Trophoblast cell (in vitro differentiated cells and primary cell): ENCODE measurements at regions not wholly inside any gene's neighbourhood (a gene's known extent, or its start where the extent isn't known, plus 50 kb on each side); places are given as distances from the start of the nearest gene placed in this dataset.

ENCODE experiments used
- DNase-seq, 2 donors: peaks; one replicate each; pipeline ENCODE4 v3.0.0-alpha.2; 2016
- H2AFZ ChIP-seq: 2 replicates; pipeline ENCODE4 v1.6.1; 2013; ENCODE audit warnings: low read length, moderate library complexity, mild to moderate bottlenecking; ENCODE audit not compliant: insufficient read depth, poor library complexity
- H2AK5ac ChIP-seq: 2 replicates; pipeline ENCODE4 v1.6.1; 2013; ENCODE audit warnings: mild to moderate bottlenecking, low read length
- H2BK120ac ChIP-seq: 2 replicates; pipeline ENCODE4 v1.6.1; 2013; ENCODE audit warnings: low read length, mild to moderate bottlenecking, moderate library complexity; ENCODE audit not compliant: insufficient read depth, poor library complexity
- H2BK12ac ChIP-seq: 2 replicates; pipeline ENCODE4 v1.6.1; 2013; ENCODE audit warnings: mild to moderate bottlenecking, low read length, moderate library complexity
- H2BK5ac ChIP-seq: 2 replicates; pipeline ENCODE4 v1.6.1; 2013; ENCODE audit warnings: low read length, low read depth, moderate library complexity, mild to moderate bottlenecking; ENCODE audit not compliant: poor library complexity
- H3K14ac ChIP-seq: 2 replicates; pipeline ENCODE4 v1.6.1; 2013; ENCODE audit warnings: mild to moderate bottlenecking, low read length
- H3K18ac ChIP-seq: 2 replicates; pipeline ENCODE4 v1.6.1; 2013; ENCODE audit warnings: mild to moderate bottlenecking, low read length
- H3K23ac ChIP-seq: 2 replicates; pipeline ENCODE4 v1.6.1; 2013; ENCODE audit warnings: low read length
- H3K27ac ChIP-seq: 2 replicates; pipeline ENCODE4 v1.5.1; 2013; ENCODE audit warnings: low read depth, mild to moderate bottlenecking, inconsistent platforms, low read length, moderate library complexity
- H3K27me3 ChIP-seq: 2 replicates; pipeline ENCODE4 v1.6.1; 2013; ENCODE audit warnings: inconsistent platforms, mild to moderate bottlenecking, low read length, moderate library complexity; ENCODE audit not compliant: insufficient read depth
- H3K36me3 ChIP-seq, 2 experiments: 1 replicate in 1 of 2; 2 replicates in 1 of 2; pipeline ENCODE4 v1.6.1; 2013; ENCODE audit warnings: low read length in 2 of 2, mild to moderate bottlenecking in 2 of 2, moderate library complexity in 1 of 2; ENCODE audit not compliant: insufficient read depth in 2 of 2, control insufficient read depth in 1 of 2
- H3K4ac ChIP-seq: 2 replicates; pipeline ENCODE4 v1.6.1; 2013; ENCODE audit warnings: low read depth, mild to moderate bottlenecking, low read length, moderate library complexity
- H3K4me1 ChIP-seq, 2 experiments: 1 replicate in 1 of 2; 2 replicates in 1 of 2; pipeline ENCODE4 v1.6.1; 2013; ENCODE audit warnings: low read length in 2 of 2, mild to moderate bottlenecking in 2 of 2, moderate library complexity in 1 of 2; ENCODE audit not compliant: insufficient read depth in 2 of 2, control insufficient read depth in 1 of 2
- H3K4me2 ChIP-seq: 2 replicates; pipeline ENCODE4 v1.6.1; 2013; ENCODE audit warnings: inconsistent platforms, mild to moderate bottlenecking, low read length, moderate library complexity
- H3K4me3 ChIP-seq: 2 replicates; pipeline ENCODE4 v1.5.1; 2013; ENCODE audit warnings: mild to moderate bottlenecking, low read depth, low read length, inconsistent platforms
- H3K79me1 ChIP-seq: one replicate; pipeline ENCODE4 v1.6.1; 2013; ENCODE audit warnings: low read length
- H3K79me2 ChIP-seq: 2 replicates; pipeline ENCODE4 v1.6.1; 2013; ENCODE audit warnings: low read length, mild to moderate bottlenecking; ENCODE audit not compliant: control insufficient read depth, insufficient read depth, poor library complexity
- H3K9ac ChIP-seq: 2 replicates; pipeline ENCODE4 v1.6.1; 2013; ENCODE audit warnings: mild to moderate bottlenecking, low read length
- H3K9me3 ChIP-seq: 2 replicates; pipeline ENCODE4 v1.6.1; 2013; ENCODE audit warnings: low read depth, mild to moderate bottlenecking, control low read depth, inconsistent platforms, low read length; ENCODE audit not compliant: insufficient read depth
- H4K12ac ChIP-seq: 2 replicates; pipeline ENCODE4 v1.6.1; 2013; ENCODE audit warnings: low read depth, mild to moderate bottlenecking, low read length, moderate library complexity
- H4K8ac ChIP-seq: 2 replicates; pipeline ENCODE4 v1.6.1; 2013; ENCODE audit warnings: low read depth, mild to moderate bottlenecking, low read length, moderate library complexity
- H4K91ac ChIP-seq: one replicate; pipeline ENCODE4 v1.6.1; 2013; ENCODE audit warnings: low read depth, mild to moderate bottlenecking, low read length, moderate library complexity
- WGBS: extraction: QIAGEN DNeasy Blood & Tissue Kit; methylation state at CpG from one replicate; pipeline ENCODE4 v1.1.7; 2013; ENCODE audit warnings: missing lambda C conversion rate; ENCODE audit not compliant: insufficient read length, insufficient coverage; ENCODE audit errors: extremely low coverage; 5-methylcytosine and 5-hydroxymethylcytosine counted together

GRCh38 chr1:81543764-81544163 is 257.0 kb upstream of the ADGRL2 start:
- no peak overlapping the region for H3K18ac ChIP-seq
- no peak overlapping the region for H4K91ac ChIP-seq
- H3K79me1 ChIP-seq, result peaks cover 10% of the 10 kb centered on the region
- no peak overlapping the region for H3K4ac ChIP-seq
- no peak overlapping the region for H3K14ac ChIP-seq
- H3K4me2 ChIP-seq, result peak overlapping the region; percentile 8
- H3K27ac ChIP-seq, result peak overlapping the region; percentile 74
- H2AK5ac ChIP-seq, result no peak overlapping the region
- H3K23ac ChIP-seq, result no peak overlapping the region
- no peak overlapping the region for H3K9ac ChIP-seq
- peaks cover 5 to 7% of the 10 kb centered on the region in 2 experiments for H3K4me1 ChIP-seq
- no peaks in the 10 kb centered on the region for H3K36me3 ChIP-seq
- H4K12ac ChIP-seq, result no peak overlapping the region
- H3K27me3 ChIP-seq, result no peaks in the 10 kb centered on the region
- no peak overlapping the region for H4K8ac ChIP-seq
- H2BK5ac ChIP-seq, result no peak overlapping the region
- DNase-seq, result peak in 1 of 2 donors; percentile 43
- H3K4me3 ChIP-seq, result no peak overlapping the region
- no CpG with 5 or more reads among the region's 6 CpGs for WGBS
- H2AFZ ChIP-seq, result no peak overlapping the region
- H2BK120ac ChIP-seq, result no peak overlapping the region
- peaks cover 2% of the 10 kb centered on the region for H3K79me2 ChIP-seq
- H3K9me3 ChIP-seq, result no peaks in the 10 kb centered on the region
- H2BK12ac ChIP-seq, result no peak overlapping the region

- Histone ChIP-seq H4K12ac (no peak overlapping the region), H2BK120ac (no peak overlapping the region), H3K4me3 (no peak overlapping the region), H4K91ac (no peak overlapping the region), H3K79me2 (peaks cover 2% of the 10 kb centered on the region), H3K9me3 (no peaks in the 10 kb centered on the region), H2BK5ac (no peak overlapping the region), H3K27ac (no peak overlapping the region), H3K18ac (no peak overlapping the region), H2AFZ (no peak overlapping the region), H3K9ac (no peak overlapping the region), H3K36me3 (no peaks in the 10 kb centered on the region), H3K4ac (no peak overlapping the region), H3K79me1 (peaks cover 10% of the 10 kb centered on the region), H3K4me1 (peaks cover 4 to 7% of the 10 kb centered on the region in 2 experiments), H2AK5ac (no peak overlapping the region), H3K23ac (no peak overlapping the region), H3K4me2 (no peak overlapping the region), H3K14ac (no peak overlapping the region), H2BK12ac (no peak overlapping the region), H3K27me3 (no peaks in the 10 kb centered on the region), H4K8ac (no peak overlapping the region)
- DNase-seq, result no peak
- WGBS, result no CpG with 5 or more reads among the region's 5 CpGs
Observed at GRCh38 chr1:81542196-81542595, 258.5 kb upstream of the ADGRL2 start.

- H3K4me2 ChIP-seq, result no peak overlapping the region
- no peak overlapping the region for H3K14ac ChIP-seq
- H3K18ac ChIP-seq, result no peak overlapping the region
- no peak overlapping the region for H4K12ac ChIP-seq
- H2AK5ac ChIP-seq, result no peak overlapping the region
- H3K9me3 ChIP-seq, result no peaks in the 10 kb centered on the region
- no peaks in the 10 kb centered on the region for H3K27me3 ChIP-seq
- H2BK120ac ChIP-seq, result no peak overlapping the region
- no peak overlapping the region for H4K91ac ChIP-seq
- no peak overlapping the region for H2BK5ac ChIP-seq
- no peak overlapping the region for H3K23ac ChIP-seq
- H3K4me1 ChIP-seq, result peaks cover 2 to 3% of the 10 kb centered on the region in 2 experiments
- no peak overlapping the region for H2BK12ac ChIP-seq
- no peak overlapping the region for H3K4me3 ChIP-seq
- no peaks in the 10 kb centered on the region for H3K36me3 ChIP-seq
- DNase-seq, result no peak
- no peaks in the 10 kb centered on the region for H3K79me2 ChIP-seq
- H2AFZ ChIP-seq, result no peak overlapping the region
- H4K8ac ChIP-seq, result no peak overlapping the region
- peaks cover 3% of the 10 kb centered on the region for H3K79me1 ChIP-seq
- H3K9ac ChIP-seq, result no peak overlapping the region
- no peak overlapping the region for H3K27ac ChIP-seq
- H3K4ac ChIP-seq, result no peak overlapping the region
Observed at GRCh38 chr1:81540216-81540615, 260.5 kb upstream of the ADGRL2 start.

- H2AFZ ChIP-seq, result no peak overlapping the region
- no peak overlapping the region for H3K27ac ChIP-seq
- no peak overlapping the region for H3K14ac ChIP-seq
- H3K4me3 ChIP-seq, result no peak overlapping the region
- no peak overlapping the region for H3K9ac ChIP-seq
- H2AK5ac ChIP-seq, result no peak overlapping the region
- no peak overlapping the region for H3K4ac ChIP-seq
- no peaks in the 10 kb centered on the region for H3K4me1 ChIP-seq
- no peak overlapping the region for H2BK12ac ChIP-seq
- no peak overlapping the region for H4K8ac ChIP-seq
- H4K91ac ChIP-seq, result no peak overlapping the region
- H3K79me1 ChIP-seq, result no peaks in the 10 kb centered on the region
- H3K79me2 ChIP-seq, result no peaks in the 10 kb centered on the region
- DNase-seq, result no peak
- H3K4me2 ChIP-seq, result no peak overlapping the region
- no peak overlapping the region for H2BK120ac ChIP-seq
- WGBS, result 100% methylated on average over 1 of the region's 3 CpGs
- no peak overlapping the region for H4K12ac ChIP-seq
- no peak overlapping the region for H3K23ac ChIP-seq
- H3K18ac ChIP-seq, result no peak overlapping the region
- no peak overlapping the region for H2BK5ac ChIP-seq
- no peaks in the 10 kb centered on the region for H3K27me3 ChIP-seq
- no peaks in the 10 kb centered on the region for H3K9me3 ChIP-seq
- no peaks in the 10 kb centered on the region for H3K36me3 ChIP-seq
Observed at GRCh38 chr1:81529014-81529413, 271.7 kb upstream of the ADGRL2 start.
